MM.1S (cell line): ENCODE measurements at regions not wholly inside any gene's neighbourhood (a gene's known extent, or its start where the extent isn't known, plus 50 kb on each side); places are given as distances from the start of the nearest gene placed in this dataset.

Source experiments
- DNase-seq: peaks from one replicate; pipeline ENCODE4 v3.0.0-alpha.2; 2015
- H2AFZ ChIP-seq: fragments of 300-600 bp; sonication (generic); 2 replicates; pipeline ENCODE4 v1.6.0; 2016; ENCODE audit warnings: antibody characterized with exemption, low read length
- H3F3A ChIP-seq: fragments of 300-600 bp; sonication (generic); 2 replicates; pipeline ENCODE4 v1.6.1; 2016; ENCODE audit warnings: mild to moderate bottlenecking, antibody characterized with exemption, low read length, moderate library complexity, mixed read lengths; ENCODE audit not compliant: insufficient read depth
- H3K27ac ChIP-seq: fragments of 300-600 bp; sonication (generic); 2 replicates; pipeline ENCODE4 v1.5.1; 2016; ENCODE audit warnings: mild to moderate bottlenecking, low read length
- H3K27me3 ChIP-seq: fragments of 300-600 bp; sonication (generic); replicated peaks from 2 replicates; pipeline ENCODE4 v1.6.0; 2016; ENCODE audit warnings: low read length; ENCODE audit not compliant: insufficient read depth
- H3K36me3 ChIP-seq: fragments of 300-600 bp; sonication (generic); replicated peaks from 2 replicates; pipeline ENCODE4 v1.6.1; 2016; ENCODE audit warnings: mild to moderate bottlenecking, low read length, mixed read lengths; ENCODE audit not compliant: insufficient read depth
- H3K4me1 ChIP-seq: fragments of 300-600 bp; sonication (generic); 2 replicates; pipeline ENCODE4 v1.6.1; 2016; ENCODE audit warnings: low read length, mixed read lengths
- H3K4me2 ChIP-seq: fragments of 300-600 bp; sonication (generic); 2 replicates; pipeline ENCODE4 v1.6.0; 2016; ENCODE audit warnings: low read depth, low read length
- H3K4me3 ChIP-seq: fragments of 300-600 bp; sonication (generic); 2 replicates; pipeline ENCODE4 v1.5.1; 2016; ENCODE audit warnings: low read length, mixed read lengths
- H3K79me2 ChIP-seq: fragments of 300-600 bp; sonication (generic); 2 replicates; pipeline ENCODE4 v1.6.1; 2016; ENCODE audit warnings: mixed run types, low read length, mixed read lengths
- H3K9ac ChIP-seq: fragments of 300-600 bp; sonication (generic); 2 replicates; pipeline ENCODE4 v1.6.1; 2016; ENCODE audit warnings: low read length, mixed read lengths
- H3K9me2 ChIP-seq: fragments of 300-600 bp; sonication (generic); replicated peaks from 2 replicates; pipeline ENCODE4 v1.6.1; 2016; ENCODE audit warnings: mild to moderate bottlenecking, low read length, mixed read lengths; ENCODE audit not compliant: insufficient read depth
- H3K9me3 ChIP-seq: fragments of 300-600 bp; sonication (generic); replicated peaks from 2 replicates; pipeline ENCODE4 v1.6.1; 2016; ENCODE audit warnings: mild to moderate bottlenecking, low read length, mixed read lengths; ENCODE audit not compliant: insufficient read depth
- H4K20me1 ChIP-seq: fragments of 300-600 bp; sonication (generic); 2 replicates; pipeline ENCODE4 v1.6.1; 2016; ENCODE audit warnings: mild to moderate bottlenecking, low read length, moderate library complexity, mixed read lengths; ENCODE audit not compliant: insufficient read depth
- CTCF ChIP-seq: fragments of 300-600 bp; sonication (generic); IDR thresholded peaks from 2 replicates; pipeline ENCODE4 v1.5.1; 2016; ENCODE audit warnings: antibody characterized with exemption, low read length, mixed read lengths
- EZH2 ChIP-seq: fragments of 300-600 bp; sonication (generic); optimal IDR thresholded peaks from 2 replicates; pipeline ENCODE3; 2017; ENCODE audit warnings: low read depth, mild to moderate bottlenecking, antibody characterized with exemption, low read length, mixed read lengths
- EZH2phosphoT487 ChIP-seq: fragments of 300-600 bp; sonication (generic); IDR thresholded peaks from 2 replicates; pipeline ENCODE4 v1.6.1; 2018; ENCODE audit warnings: antibody characterized with exemption, low read length

DNA sequence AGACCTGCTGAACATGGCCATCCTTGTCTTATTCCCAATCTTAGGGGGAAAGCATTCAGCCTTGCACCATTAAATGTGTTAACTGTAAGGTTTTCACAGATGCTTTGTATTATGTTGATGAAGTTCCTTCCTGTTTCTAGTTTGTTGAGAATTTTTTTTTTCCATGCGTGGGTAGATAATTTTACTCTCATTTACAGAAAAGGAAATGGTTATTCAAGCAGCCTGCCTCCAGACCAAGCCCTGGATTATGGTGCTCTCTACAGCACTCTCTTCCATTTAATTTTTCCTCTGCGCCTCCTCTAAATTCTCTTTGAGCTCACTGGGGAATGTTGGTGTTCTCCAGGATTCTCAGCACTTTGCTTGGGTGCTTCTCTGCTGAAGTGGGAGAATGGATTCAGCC lies 179.3 kb upstream of the PZP start:
- H3K4me3 ChIP-seq: no peak overlapping the region
- no peak for TF ChIP-seq EZH2
- TF ChIP-seq CTCF: no peak
- no peak for TF ChIP-seq EZH2phosphoT487
- H3K4me1 ChIP-seq: no peaks in the 10 kb centered on the region
- no peaks in the 10 kb centered on the region for H3K36me3 ChIP-seq
- no peak overlapping the region for H2AFZ ChIP-seq
- H4K20me1 ChIP-seq: no peaks in the 10 kb centered on the region
- no peak overlapping the region for H3K9ac ChIP-seq
- H3K27ac ChIP-seq: no peak overlapping the region
- H3K9me3 ChIP-seq: no peaks in the 10 kb centered on the region
- H3K27me3 ChIP-seq: no peaks in the 10 kb centered on the region
- no peaks in the 10 kb centered on the region for H3K79me2 ChIP-seq
- no peak for DNase-seq
- H3F3A ChIP-seq: no peaks in the 10 kb centered on the region
- H3K9me2 ChIP-seq: no peaks in the 10 kb centered on the region
- H3K4me2 ChIP-seq: no peak overlapping the region

DNA sequence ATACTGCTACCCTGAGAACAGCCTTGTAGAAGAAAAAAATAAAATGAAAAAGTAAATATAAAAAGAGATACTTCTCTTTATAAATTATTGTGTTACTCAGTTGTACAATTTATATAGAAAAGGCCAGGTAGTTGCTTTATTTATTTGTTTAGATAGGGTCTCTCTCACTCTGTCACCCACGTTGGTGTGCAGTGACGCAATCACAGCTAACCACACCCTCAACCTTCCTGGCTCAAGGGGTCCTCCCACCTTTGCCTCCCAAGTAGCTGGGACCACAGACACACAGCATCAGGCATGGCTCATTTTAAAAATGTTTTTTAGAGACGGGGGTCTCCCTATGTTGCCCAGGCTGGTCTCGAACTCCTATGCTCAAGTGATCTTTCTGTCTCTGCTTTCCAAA lies 175.4 kb upstream of the PZP start:
- Histone ChIP-seq H3F3A (no peaks in the 10 kb centered on the region), H3K27ac (no peak overlapping the region), H3K36me3 (no peaks in the 10 kb centered on the region), H2AFZ (no peak overlapping the region), H3K9me3 (no peaks in the 10 kb centered on the region), H3K9ac (no peak overlapping the region), H3K4me3 (no peak overlapping the region), H4K20me1 (no peaks in the 10 kb centered on the region), H3K27me3 (no peaks in the 10 kb centered on the region), H3K4me1 (no peaks in the 10 kb centered on the region), H3K9me2 (no peaks in the 10 kb centered on the region), H3K79me2 (no peaks in the 10 kb centered on the region), H3K4me2 (no peak overlapping the region)
- DNase-seq: no peak
- no peak for TF ChIP-seq EZH2phosphoT487
- no peak for TF ChIP-seq EZH2
- no peak for TF ChIP-seq CTCF

DNA sequence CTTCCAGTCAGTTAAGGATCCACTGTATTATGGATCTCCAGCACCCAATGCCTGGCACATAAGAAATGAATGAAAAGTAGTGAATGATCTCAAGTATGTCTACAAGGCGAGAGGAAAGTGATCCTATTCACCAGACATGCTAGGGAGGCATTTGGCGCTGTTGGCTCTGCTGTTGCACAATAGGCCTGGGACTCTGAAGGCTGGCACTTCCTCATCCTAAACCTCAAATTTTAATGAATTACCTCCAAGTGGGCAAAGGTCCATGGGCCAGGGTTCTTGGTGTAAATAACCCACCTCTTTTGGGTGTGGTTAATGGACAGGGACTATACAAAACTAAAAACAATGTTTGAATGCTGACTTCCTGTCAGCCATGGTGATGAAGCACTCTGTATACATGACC lies 173.4 kb upstream of the PZP start:
- DNase-seq: no peak
- no peak overlapping the region for H3K9ac ChIP-seq
- H3K79me2 ChIP-seq: no peaks in the 10 kb centered on the region
- H4K20me1 ChIP-seq: no peaks in the 10 kb centered on the region
- H3F3A ChIP-seq: no peaks in the 10 kb centered on the region
- no peak overlapping the region for H2AFZ ChIP-seq
- no peak overlapping the region for H3K27ac ChIP-seq
- no peak overlapping the region for H3K4me3 ChIP-seq
- no peaks in the 10 kb centered on the region for H3K27me3 ChIP-seq
- H3K4me1 ChIP-seq: no peaks in the 10 kb centered on the region
- H3K9me3 ChIP-seq: no peaks in the 10 kb centered on the region
- H3K36me3 ChIP-seq: no peaks in the 10 kb centered on the region
- H3K4me2 ChIP-seq: no peak overlapping the region
- H3K9me2 ChIP-seq: no peaks in the 10 kb centered on the region
- TF ChIP-seq CTCF (no peak), EZH2 (no peak), EZH2phosphoT487 (no peak)
